HUES6 (cell line): ENCODE measurements at regions not wholly inside any gene's neighbourhood (a gene's known extent, or its start where the extent isn't known, plus 50 kb on each side); places are given as distances from the start of the nearest gene placed in this dataset.

Source experiments
- H3K27ac ChIP-seq: 2 replicates; pipeline ENCODE4 v1.7.0; 2013; ENCODE audit warnings: low read depth, mild to moderate bottlenecking, low read length, inconsistent platforms
- H3K27me3 ChIP-seq: 2 replicates; pipeline ENCODE4 v1.6.1; 2013; ENCODE audit warnings: low read length; ENCODE audit not compliant: control insufficient read depth, insufficient read depth
- H3K36me3 ChIP-seq: 2 replicates; pipeline ENCODE4 v1.6.1; 2013; ENCODE audit warnings: low read length; ENCODE audit not compliant: control insufficient read depth, insufficient read depth
- H3K4me1 ChIP-seq: 2 replicates; pipeline ENCODE4 v1.6.1; 2013; ENCODE audit warnings: low read length; ENCODE audit not compliant: control insufficient read depth, insufficient read depth
- H3K4me3 ChIP-seq: 2 replicates; pipeline ENCODE4 v1.5.1; 2013; ENCODE audit warnings: low read depth, low read length
- H3K9ac ChIP-seq: one replicate; pipeline ENCODE4 v1.6.1; 2013; ENCODE audit warnings: mild to moderate bottlenecking, low read length
- H3K9me3 ChIP-seq: 2 replicates; pipeline ENCODE4 v1.6.1; 2013; ENCODE audit warnings: low read depth, low read length; ENCODE audit not compliant: control insufficient read depth, insufficient read depth

- Histone ChIP-seq H3K36me3 (no peaks in the 10 kb centered on the region), H3K27me3 (no peaks in the 10 kb centered on the region), H3K4me3 (no peak overlapping the region), H3K9me3 (0 out of 2 replicates have a peak, but pooled peaks cover 2% of the 10 kb centered on the region), H3K4me1 (peaks cover 9% of the 10 kb centered on the region), H3K9ac (no peak overlapping the region), H3K27ac (no peak overlapping the region)
Observed at GRCh38 chr3:17947833-17948232, 205.4 kb upstream of the TBC1D5 start.

- Histone ChIP-seq H3K36me3 (no peaks in the 10 kb centered on the region), H3K9ac (no peak overlapping the region), H3K27ac (no peak overlapping the region), H3K4me1 (peaks cover 9% of the 10 kb centered on the region), H3K4me3 (no peak overlapping the region), H3K27me3 (no peaks in the 10 kb centered on the region), H3K9me3 (0 out of 2 replicates have a peak, but pooled peaks cover 2% of the 10 kb centered on the region)
Observed at GRCh38 chr3:17946619-17947018, 204.2 kb upstream of the TBC1D5 start.

- Histone ChIP-seq H3K36me3 (no peaks in the 10 kb centered on the region), H3K9ac (no peak overlapping the region), H3K27me3 (no peaks in the 10 kb centered on the region), H3K9me3 (no peaks in the 10 kb centered on the region), H3K4me1 (peaks cover 9% of the 10 kb centered on the region), H3K27ac (no peak overlapping the region), H3K4me3 (no peak overlapping the region)
Observed at GRCh38 chr3:17945799-17946399, 203.5 kb upstream of the TBC1D5 start.

DNA sequence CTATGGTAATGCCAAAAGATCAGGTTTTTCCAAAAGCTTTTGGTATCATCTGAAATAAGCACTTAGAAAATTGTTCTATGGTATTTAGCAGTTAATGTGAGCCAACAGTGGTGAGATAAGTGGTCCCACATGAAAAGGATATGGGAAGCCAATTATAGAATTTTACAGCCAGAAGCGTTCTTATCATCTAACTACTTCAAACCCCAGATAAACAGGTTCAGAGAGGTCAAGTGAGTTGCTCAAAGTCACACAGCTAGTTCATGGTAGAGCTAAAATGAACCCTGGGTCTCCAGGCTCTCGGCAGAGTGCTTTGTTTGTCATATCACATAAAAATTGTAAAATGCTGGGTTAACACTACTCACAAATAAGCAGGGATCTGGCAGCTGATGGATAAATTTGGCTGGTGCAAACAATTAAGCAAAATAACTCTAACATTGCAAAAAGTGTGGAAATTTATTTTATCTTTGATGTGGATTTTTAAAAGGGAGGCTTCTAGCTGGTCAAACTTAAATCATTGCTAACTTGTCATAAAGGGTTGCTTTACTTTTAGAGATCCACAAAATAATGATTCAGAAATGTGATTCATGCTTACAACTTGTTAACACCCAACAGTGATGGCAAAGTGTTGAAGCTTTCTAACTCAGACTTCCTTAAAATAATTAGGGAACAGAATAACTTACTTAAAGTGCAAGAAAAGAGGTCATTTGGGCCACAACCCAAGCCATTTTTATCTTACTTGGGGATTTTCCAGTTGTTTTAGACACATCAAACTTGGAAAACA is 202.8 kb upstream of the TBC1D5 start:
- H3K36me3 ChIP-seq, result no peaks in the 10 kb centered on the region
- H3K27ac ChIP-seq, result no peak overlapping the region
- no peaks in the 10 kb centered on the region for H3K27me3 ChIP-seq
- no peaks in the 10 kb centered on the region for H3K9me3 ChIP-seq
- H3K4me3 ChIP-seq, result no peak overlapping the region
- no peak overlapping the region for H3K9ac ChIP-seq
- H3K4me1 ChIP-seq, result peaks cover 9% of the 10 kb centered on the region

DNA sequence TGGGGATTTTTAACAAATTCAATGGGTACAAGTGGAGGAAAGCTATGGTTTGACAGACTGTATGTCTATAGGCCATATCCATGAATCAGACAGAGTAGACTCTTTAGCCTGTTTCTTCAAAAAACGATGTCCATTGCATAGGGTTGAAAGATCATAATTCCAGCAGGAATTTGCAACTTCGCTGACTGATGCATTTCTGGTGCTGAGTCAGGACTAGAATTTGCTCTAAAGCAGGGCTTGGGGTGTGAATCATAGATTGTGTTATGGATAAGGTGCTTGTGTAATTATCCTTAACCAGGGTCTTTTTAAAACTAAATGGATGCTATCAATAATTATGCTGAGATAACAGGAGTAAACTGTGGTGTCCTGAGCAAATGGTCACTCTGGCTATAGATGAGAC is 200.4 kb upstream of the TBC1D5 start:
- H3K9me3 ChIP-seq, result no peaks in the 10 kb centered on the region
- H3K4me1 ChIP-seq, result peaks cover 9% of the 10 kb centered on the region
- no peak overlapping the region for H3K27ac ChIP-seq
- no peak overlapping the region for H3K4me3 ChIP-seq
- no peaks in the 10 kb centered on the region for H3K36me3 ChIP-seq
- no peaks in the 10 kb centered on the region for H3K27me3 ChIP-seq
- H3K9ac ChIP-seq, result no peak overlapping the region

GRCh38 chr3:17941766-17942165 is 199.3 kb upstream of the TBC1D5 start:
- no peaks in the 10 kb centered on the region for H3K27me3 ChIP-seq
- H3K9ac ChIP-seq, result no peak overlapping the region
- no peak overlapping the region for H3K27ac ChIP-seq
- H3K4me1 ChIP-seq, result peaks cover 9% of the 10 kb centered on the region
- H3K36me3 ChIP-seq, result no peaks in the 10 kb centered on the region
- no peak overlapping the region for H3K4me3 ChIP-seq
- no peaks in the 10 kb centered on the region for H3K9me3 ChIP-seq

- H3K4me1 ChIP-seq, result peaks cover 8% of the 10 kb centered on the region
- no peak overlapping the region for H3K4me3 ChIP-seq
- H3K27ac ChIP-seq, result no peak overlapping the region
- H3K9ac ChIP-seq, result no peak overlapping the region
- no peaks in the 10 kb centered on the region for H3K36me3 ChIP-seq
- H3K27me3 ChIP-seq, result no peaks in the 10 kb centered on the region
- no peaks in the 10 kb centered on the region for H3K9me3 ChIP-seq
Observed at GRCh38 chr3:17941152-17941551, 198.7 kb upstream of the TBC1D5 start.

GRCh38 chr3:17939157-17939556 is 196.7 kb upstream of the TBC1D5 start:
- Histone ChIP-seq H3K9ac (no peak overlapping the region), H3K27ac (no peak overlapping the region), H3K36me3 (no peaks in the 10 kb centered on the region), H3K27me3 (no peaks in the 10 kb centered on the region), H3K4me3 (no peak overlapping the region), H3K9me3 (no peaks in the 10 kb centered on the region), H3K4me1 (no peaks in the 10 kb centered on the region)

DNA sequence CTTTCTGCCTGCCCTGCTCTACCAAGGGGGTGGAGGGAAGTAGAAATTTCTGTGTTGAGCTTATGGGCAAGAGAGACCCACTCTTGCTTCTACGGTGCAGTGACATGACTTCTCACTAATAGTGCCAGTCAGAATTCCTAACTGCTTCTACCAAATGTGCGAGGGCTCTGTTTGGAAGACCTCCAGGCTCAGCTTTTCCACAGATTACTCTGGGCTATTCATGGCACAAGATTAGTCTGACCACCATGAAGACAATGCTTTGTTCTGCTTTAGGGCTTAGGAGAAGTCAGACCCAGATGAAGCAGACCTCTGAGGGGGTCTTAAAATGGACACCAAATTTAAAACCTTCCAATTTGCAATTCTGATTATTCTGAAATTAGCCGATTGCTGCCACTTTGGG is 195.9 kb upstream of the TBC1D5 start:
- Histone ChIP-seq H3K36me3 (no peaks in the 10 kb centered on the region), H3K9me3 (no peaks in the 10 kb centered on the region), H3K4me3 (no peak overlapping the region), H3K27ac (no peak overlapping the region), H3K9ac (no peak overlapping the region), H3K4me1 (peaks cover 6% of the 10 kb centered on the region), H3K27me3 (no peaks in the 10 kb centered on the region)

GRCh38 chr3:17936736-17937480 is 194.5 kb upstream of the TBC1D5 start:
- no peak overlapping the region for H3K4me3 ChIP-seq
- H3K27me3 ChIP-seq, result no peaks in the 10 kb centered on the region
- H3K27ac ChIP-seq, result no peak overlapping the region
- no peaks in the 10 kb centered on the region for H3K9me3 ChIP-seq
- H3K9ac ChIP-seq, result no peak overlapping the region
- peaks cover 6% of the 10 kb centered on the region for H3K4me1 ChIP-seq
- H3K36me3 ChIP-seq, result no peaks in the 10 kb centered on the region

GRCh38 chr3:17935222-17935621 is 192.8 kb upstream of the TBC1D5 start:
- Histone ChIP-seq H3K4me3 (no peak overlapping the region), H3K36me3 (no peaks in the 10 kb centered on the region), H3K9ac (no peak overlapping the region), H3K4me1 (peaks cover 6% of the 10 kb centered on the region), H3K27ac (no peak overlapping the region), H3K27me3 (no peaks in the 10 kb centered on the region), H3K9me3 (no peaks in the 10 kb centered on the region)
